ACHN (cell line): ENCODE measurements at regions not wholly inside any gene's neighbourhood (a gene's known extent, or its start where the extent isn't known, plus 50 kb on each side); places are given as distances from the start of the nearest gene placed in this dataset.

Experiments
- DNase-seq: peaks from one replicate; pipeline ENCODE4 v3.0.0-alpha.2; 2015
- in situ Hi-C: cut with HindIII; loops from 2 replicates; pipeline ENCODE4 v1.10.0; 2017; ENCODE audit warnings: low sequenced_read_pairs, low pct_ligation_motif_present, low pct_unique_long_range_greater_than_20kb

DNA sequence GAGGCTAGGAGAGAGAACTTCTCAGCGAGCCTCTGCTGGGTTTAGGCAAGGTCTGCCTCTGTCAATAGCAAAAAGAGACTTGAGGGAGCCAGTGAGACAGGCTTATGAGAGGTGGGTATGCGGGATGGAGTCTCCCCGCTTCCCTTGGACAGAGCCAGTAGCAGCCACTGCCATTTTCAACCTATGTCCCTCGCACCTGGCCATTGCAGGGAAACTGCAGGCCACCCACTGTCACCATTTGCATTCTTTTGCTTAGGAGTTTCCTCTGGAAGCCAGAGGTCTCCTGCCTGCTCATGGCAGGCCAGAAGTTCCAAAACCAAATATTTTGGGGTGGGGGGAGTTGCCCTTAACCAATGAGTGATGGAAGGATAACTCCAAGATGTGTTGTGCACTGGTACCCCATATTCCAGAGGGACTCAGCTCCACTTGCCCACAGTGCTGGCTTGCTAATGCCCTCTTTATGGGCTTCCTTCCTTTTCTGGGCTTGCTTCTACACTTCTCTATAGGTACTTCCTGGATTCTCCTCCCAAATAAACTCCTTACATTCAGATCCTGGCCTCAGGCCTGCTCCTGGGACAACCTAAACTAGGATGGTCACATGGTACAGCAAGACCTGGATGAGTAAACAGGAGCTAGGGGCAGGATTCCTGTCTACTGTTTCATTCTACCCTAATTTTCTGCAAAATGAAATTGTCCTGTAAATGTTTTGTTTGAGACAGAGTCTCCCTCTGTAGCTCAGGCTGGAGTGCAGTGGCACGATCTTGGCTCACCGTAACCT is 108.9 kb upstream of the PROK2 start:
- in situ Hi-C loops = no loop called here
- no peak for DNase-seq

GRCh38 chr3:71893122-71893521 is 108.2 kb upstream of the PROK2 start:
- no peak for DNase-seq
- in situ Hi-C loops = no loop called here

DNA sequence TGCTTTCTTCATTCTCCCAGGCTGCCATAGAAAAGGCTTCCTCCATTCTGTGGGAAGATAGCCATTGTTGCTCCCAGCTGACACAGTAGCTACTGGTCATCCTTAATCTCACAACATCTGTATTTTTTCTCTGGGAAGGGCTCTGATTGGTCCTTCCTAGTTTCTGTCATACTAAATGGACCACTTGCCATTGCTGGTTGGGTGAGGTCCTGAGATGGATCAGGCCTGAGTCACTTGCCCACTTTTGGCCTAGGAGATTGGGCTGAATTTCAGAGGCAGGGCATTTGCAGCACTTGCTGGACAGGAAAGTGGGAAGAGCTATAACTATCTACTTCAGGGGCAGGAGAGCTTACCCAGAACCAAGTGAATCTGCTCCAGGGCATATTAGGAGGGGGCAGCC is 106.5 kb upstream of the PROK2 start:
- no peak for DNase-seq

GRCh38 chr3:71890356-71890931 is 105.5 kb upstream of the PROK2 start:
- in situ Hi-C loops = no loop called here

More for the DNA sequence above, 106.5 kb upstream of the PROK2 start:
- in situ Hi-C loops = no loop called here

GRCh38 chr3:71887256-71887655 is 102.3 kb upstream of the PROK2 start:
- in situ Hi-C loops = no loop called here
- DNase-seq = no peak

More at GRCh38 chr3:71890356-71890931, 105.5 kb upstream of the PROK2 start:
- no peak for DNase-seq

DNA sequence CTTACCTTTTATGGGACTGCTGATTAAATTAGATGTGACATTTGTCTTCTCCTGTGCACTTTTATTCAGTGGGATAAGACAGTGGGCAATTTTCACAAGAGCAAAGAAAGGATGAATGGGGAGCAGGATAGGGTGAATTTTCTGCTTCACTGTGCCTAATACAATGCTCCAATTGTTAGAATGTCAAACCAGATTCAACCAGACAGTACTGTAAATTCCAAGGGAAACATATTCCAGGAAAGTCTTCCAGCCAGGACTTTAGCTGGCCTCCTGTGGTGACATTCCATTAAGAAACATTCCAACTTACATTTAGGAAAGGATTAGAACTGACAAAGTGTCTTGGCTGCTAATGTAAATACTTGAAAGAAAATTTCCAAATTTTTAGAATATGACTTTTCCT is 100.1 kb upstream of the PROK2 start:
- no peak for DNase-seq
- in situ Hi-C loops = no loop called here

- in situ Hi-C loops = no loop called here
Observed at GRCh38 chr3:71881732-71882131, 96.8 kb upstream of the PROK2 start.

DNA sequence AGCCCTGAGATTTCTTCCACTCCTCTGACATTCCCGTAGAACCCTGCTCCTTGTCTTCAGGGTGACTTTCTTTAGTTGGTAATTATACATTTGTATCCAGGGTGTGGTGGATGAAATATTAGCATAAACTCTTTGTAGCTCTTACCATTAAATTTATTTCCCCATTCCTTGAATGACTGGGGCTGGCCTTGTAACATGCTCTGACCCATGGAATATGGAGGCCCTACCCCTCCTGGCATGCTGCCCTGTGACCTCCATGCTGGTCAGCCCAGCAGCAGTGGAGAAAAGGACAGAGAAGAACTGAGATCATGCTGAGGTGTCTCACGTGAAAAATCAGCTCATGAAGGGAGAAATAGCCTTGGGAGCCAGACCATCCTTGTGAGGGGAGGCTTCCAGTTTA is 96.1 kb upstream of the PROK2 start:
- in situ Hi-C loops = no loop called here

More at GRCh38 chr3:71881732-71882131, 96.8 kb upstream of the PROK2 start:
- no peak for DNase-seq

GRCh38 chr3:71879089-71879488 is 94.1 kb upstream of the PROK2 start:
- in situ Hi-C loops = no loop called here
- DNase-seq = no peak

More for the DNA sequence above, 96.1 kb upstream of the PROK2 start:
- no peak for DNase-seq

GRCh38 chr3:71876135-71877105 is 91.5 kb upstream of the PROK2 start:
- no peak for DNase-seq
- in situ Hi-C loops = no loop called here

DNA sequence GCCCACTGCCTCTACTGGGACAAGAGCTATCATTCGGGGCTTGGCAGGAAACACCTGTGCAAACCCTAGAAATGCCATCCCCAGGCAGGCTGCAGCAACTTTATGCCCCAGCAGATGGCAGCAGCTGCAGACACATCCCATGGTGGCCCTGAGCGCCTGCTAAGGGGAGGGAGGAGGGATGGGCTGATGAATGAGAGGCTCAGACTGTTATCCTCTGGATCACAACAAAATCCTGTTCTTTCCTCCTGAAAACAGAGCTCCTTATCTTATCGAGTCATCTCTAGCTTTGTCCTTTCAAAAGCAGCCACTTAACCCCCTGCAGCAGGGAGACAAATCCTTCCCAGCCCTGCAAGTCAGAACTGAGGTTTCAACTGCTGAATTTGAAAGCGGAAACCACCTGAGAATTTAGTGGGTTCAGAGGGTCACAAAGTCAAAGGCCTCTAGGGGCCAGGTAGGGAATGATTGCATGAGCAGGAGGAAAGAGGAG is 90.6 kb upstream of the PROK2 start:
- in situ Hi-C loops = no loop called here
- DNase-seq = peak; percentile 60

- in situ Hi-C loops = no loop called here
- DNase-seq = no peak
Observed at GRCh38 chr3:71874618-71875017, 89.7 kb upstream of the PROK2 start.

DNA sequence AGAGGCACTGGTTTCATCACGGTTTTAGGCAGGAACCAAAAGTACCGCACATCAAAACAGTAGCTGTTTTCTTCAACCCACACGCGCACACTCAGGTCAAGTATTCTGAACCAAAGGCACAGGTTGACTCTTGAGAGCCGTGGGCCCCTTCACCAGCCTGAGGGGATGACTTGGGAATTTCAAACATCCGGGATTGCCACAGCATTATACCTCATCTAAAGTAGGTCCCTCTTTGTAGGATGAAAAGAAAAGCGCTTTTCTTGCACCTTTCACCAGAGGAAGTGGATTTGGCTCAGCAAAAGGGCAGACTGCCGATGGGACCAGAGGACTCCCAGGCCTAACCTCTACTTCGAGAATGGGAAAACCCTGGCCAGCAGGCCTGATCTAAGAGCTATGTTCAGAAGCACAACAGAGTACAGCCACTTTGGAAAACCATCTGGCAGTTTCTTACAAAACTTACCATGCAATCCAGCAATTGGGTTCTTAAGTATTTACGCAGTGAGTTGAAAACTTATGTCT is 88.2 kb upstream of the PROK2 start:
- in situ Hi-C loops = no loop called here
- no peak for DNase-seq

GRCh38 chr3:71872256-71872655 is 87.3 kb upstream of the PROK2 start:
- no peak for DNase-seq
- in situ Hi-C loops = no loop called here

DNA sequence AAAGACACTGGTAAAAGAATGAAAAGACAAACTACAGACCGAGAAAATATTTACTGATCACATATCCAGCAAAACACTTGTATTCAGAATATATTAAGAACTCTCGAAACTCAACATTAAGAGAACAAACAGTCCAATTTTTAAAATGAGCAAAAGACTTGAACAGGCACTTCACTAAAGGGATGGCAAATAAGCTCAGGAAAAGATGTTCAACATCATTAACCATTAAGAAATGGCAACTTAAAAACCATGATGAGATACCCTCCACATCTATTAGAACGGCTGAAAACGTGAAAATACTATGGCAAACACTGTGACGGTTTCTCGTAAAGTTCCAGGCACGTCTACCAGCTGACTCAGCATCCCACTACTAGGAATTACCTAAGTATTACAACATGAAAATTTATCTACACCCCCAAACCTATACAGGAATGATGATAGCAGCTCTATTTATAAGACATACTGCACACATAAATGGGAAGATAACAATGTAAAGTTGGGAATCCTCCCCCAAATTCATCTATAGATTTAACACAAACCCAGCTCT is 86.1 kb upstream of the PROK2 start:
- no peak for DNase-seq
- in situ Hi-C loops = no loop called here

GRCh38 chr3:71868876-71869275 is 83.9 kb upstream of the PROK2 start:
- in situ Hi-C loops = no loop called here
- DNase-seq = no peak

- DNase-seq = no peak
- in situ Hi-C loops = no loop called here
Observed at GRCh38 chr3:71865727-71866126, 80.8 kb upstream of the PROK2 start.

DNA sequence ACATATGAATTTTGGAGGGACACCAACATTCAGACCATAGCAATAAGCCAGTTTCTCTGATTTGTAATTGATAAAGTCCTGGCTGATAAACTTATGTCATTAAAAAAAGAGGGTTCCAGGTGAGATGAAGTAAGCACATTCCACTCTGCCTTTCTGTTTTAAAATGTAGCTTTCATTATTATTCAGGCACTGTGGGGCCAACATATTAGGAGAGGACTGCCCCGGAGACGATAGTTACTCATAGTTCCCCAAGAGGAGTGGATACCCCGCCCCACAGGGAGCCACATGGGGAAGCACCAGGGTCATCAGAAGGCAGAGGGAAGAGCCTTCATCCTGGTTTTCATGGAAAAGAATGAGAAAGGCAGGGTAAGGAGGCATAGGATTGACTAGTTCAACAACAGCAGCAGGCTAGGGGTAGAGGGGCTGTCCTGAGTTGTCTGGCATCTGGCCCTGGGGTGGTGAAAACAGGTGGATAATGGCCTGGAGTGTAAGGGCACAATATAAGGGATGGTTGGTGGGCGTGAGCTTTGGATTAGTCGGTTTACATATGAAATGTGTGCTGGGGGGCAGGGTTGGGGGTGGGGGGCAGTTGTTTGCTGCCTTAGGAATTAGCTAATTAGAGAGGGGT is 78.7 kb upstream of the PROK2 start:
- no peak for DNase-seq
- in situ Hi-C loops = no loop called here
